AG09319 (cell line): ENCODE measurements at regions not wholly inside any gene's neighbourhood (a gene's known extent, or its start where the extent isn't known, plus 50 kb on each side); places are given as distances from the start of the nearest gene placed in this dataset.

Experiments
- DNase-seq: peaks from one replicate; pipeline ENCODE4 v3.0.0-alpha.2; 2010; ENCODE audit warnings: low read depth; ENCODE audit errors: extremely low read depth
- CTCF ChIP-seq: IDR thresholded peaks from 2 replicates; pipeline ENCODE4 v1.5.1; 2011; ENCODE audit warnings: low read depth, mild to moderate bottlenecking, inconsistent platforms, low read length, moderate library complexity

GRCh38 chr4:52246827-52247226 is 195.7 kb downstream of the SPATA18 start:
- no peak for TF ChIP-seq CTCF
- DNase-seq = no peak

- no peak for TF ChIP-seq CTCF
These were observed 196.8 kb downstream of the SPATA18 start for GRCh38 chr4:52247941-52248340.

GRCh38 chr4:52248820-52249219 is 197.7 kb downstream of the SPATA18 start:
- TF ChIP-seq CTCF = no peak
- no peak for DNase-seq

More at GRCh38 chr4:52247941-52248340, 196.8 kb downstream of the SPATA18 start:
- DNase-seq = no peak

- DNase-seq = no peak
- TF ChIP-seq CTCF = no peak
These were observed 198.5 kb downstream of the SPATA18 start for GRCh38 chr4:52249581-52249980.

- no peak for DNase-seq
- no peak for TF ChIP-seq CTCF
These were observed 199.1 kb downstream of the SPATA18 start for GRCh38 chr4:52250154-52250553.

GRCh38 chr4:52251864-52252263 is 200.8 kb downstream of the SPATA18 start:
- DNase-seq = peak; percentile 14
- TF ChIP-seq CTCF = no peak

GRCh38 chr4:52253025-52253424 is 201.9 kb downstream of the SPATA18 start:
- no peak for DNase-seq
- TF ChIP-seq CTCF = no peak

- TF ChIP-seq CTCF = no peak
- DNase-seq = no peak
These were observed 205.4 kb downstream of the SPATA18 start for GRCh38 chr4:52256522-52256921.
